Right lobe of liver (tissue), 4 donors: ENCODE measurements at regions not wholly inside any gene's neighbourhood (a gene's known extent, or its start where the extent isn't known, plus 50 kb on each side); places are given as distances from the start of the nearest gene placed in this dataset.

ENCODE experiments used
- CTCF ChIP-seq, 4 donors: fragments of 200-600 bp in 3 of 4; fragments of 450-650 bp in 1 of 4; IDR thresholded peaks; one replicate each; pipeline versions ENCODE4 v1.5.1 to v1.8.0; 2016 to 2022; ENCODE audit warnings: antibody characterized with exemption in 4 of 4, mild to moderate bottlenecking in 2 of 4
- POLR2A ChIP-seq: fragments of 450-650 bp; IDR thresholded peaks from one replicate; pipeline ENCODE4 v1.6.1; 2017; ENCODE audit warnings: antibody characterized with exemption, mild to moderate bottlenecking
- donor health status: DM: no; HTN: no; CAD: no.
- donor health status: DM: no; HTN: no; CAD: no.
- donor health status: DM: no; HTN: yes; CAD: no.

- peak; percentile 60 to 86 (median 84) for TF ChIP-seq CTCF (IDR thresholded peaks at IDR 0.05)
- no peak for TF ChIP-seq POLR2A
These were observed 61.5 kb upstream of the GRM7 start for GRCh38 chr3:6799264-6799915.
